ENCODE measurements at regions not wholly inside any gene's neighbourhood (a gene's known extent, or its start where the extent isn't known, plus 50 kb on each side); places are given as distances from the start of the nearest gene placed in this dataset.

- no peaks in the 10 kb centered on the region for H3K27me3 ChIP-seq (ENCODE audit: control insufficient read depth in 4 of 4, insufficient read depth in 4 of 4, low read length in 3 of 4)
- H3K9me3 ChIP-seq (ENCODE audit: control insufficient read depth in 4 of 4, low read length in 3 of 4): peaks cover 0 to 2% (median 0%) of the 10 kb centered on the region in 4 donors
- H3K27ac ChIP-seq (ENCODE audit: low read depth in 1 of 2, low read length in 2 of 2): no peak overlapping the region
- 70% methylated on average over 2 of the region's 2 CpGs for WGBS
- H3K9ac ChIP-seq (ENCODE audit: low read depth in 1 of 2, low read length in 2 of 2): no peak overlapping the region
- no peak overlapping the region for H3K4me3 ChIP-seq (ENCODE audit: low read depth in 1 of 3, low read length in 3 of 3)
- TF ChIP-seq RAD21 (IDR thresholded peaks at IDR 0.05): no peak
- TF ChIP-seq HNF4A (conservative IDR thresholded peaks at IDR 0.05): no peak
- no peak for TF ChIP-seq HNF4G (IDR thresholded peaks at IDR 0.05)
- TF ChIP-seq REST (IDR thresholded peaks at IDR 0.05): no peak
- no peak for TF ChIP-seq FOXA2 (IDR thresholded peaks at IDR 0.05)
- no peak for TF ChIP-seq MAX (IDR thresholded peaks at IDR 0.05)
- TF ChIP-seq CTCF (IDR thresholded peaks at IDR 0.05; ENCODE audit: low read depth, low read length, missing input control): no peak
- TF ChIP-seq YY1 (IDR thresholded peaks at IDR 0.05): no peak
- no peak for TF ChIP-seq TAF1 (conservative IDR thresholded peaks at IDR 0.05)
- no peak for TF ChIP-seq EGR1 (IDR thresholded peaks at IDR 0.05; ENCODE audit: low read depth in 2 of 2)
- no peak for TF ChIP-seq NR2F2 (IDR thresholded peaks at IDR 0.05)
- no peak for TF ChIP-seq FOXA1 (IDR thresholded peaks at IDR 0.05)
- no peak for TF ChIP-seq ATF3 (IDR thresholded peaks at IDR 0.05)
- H3K4me1 ChIP-seq (ENCODE audit: control insufficient read depth in 4 of 4, insufficient read depth in 4 of 4, low read length in 3 of 4): no peaks in the 10 kb centered on the region
- no peak for DNase-seq (ENCODE audit: low spot score)
- no peaks in the 10 kb centered on the region for H3K36me3 ChIP-seq (ENCODE audit: control insufficient read depth in 4 of 4, insufficient read depth in 3 of 4, low read depth in 1 of 4, low read length in 3 of 4)
These were observed 465.0 kb upstream of the ATP2B1 start for GRCh38 chr12:90173499-90174197.

GRCh38 chr12:90172524-90172923 is 463.9 kb upstream of the ATP2B1 start:
- TF ChIP-seq JUND (IDR thresholded peaks at IDR 0.05) (no peak), FOXA2 (IDR thresholded peaks at IDR 0.05) (no peak), TAF1 (conservative IDR thresholded peaks at IDR 0.05) (no peak), HNF4G (IDR thresholded peaks at IDR 0.05) (no peak), HNF4A (conservative IDR thresholded peaks at IDR 0.05) (no peak), FOXA1 (IDR thresholded peaks at IDR 0.05) (no peak), GABPA (IDR thresholded peaks at IDR 0.05 in 1 of 2, conservative IDR thresholded peaks at IDR 0.05 in 1 of 2) (no peak), NR2F2 (IDR thresholded peaks at IDR 0.05) (no peak)
- no peaks in the 10 kb centered on the region for H3K4me1 ChIP-seq (ENCODE audit: control insufficient read depth in 4 of 4, insufficient read depth in 4 of 4, low read length in 3 of 4)
- peaks cover 0 to 1% (median 0%) of the 10 kb centered on the region in 4 donors for H3K9me3 ChIP-seq (ENCODE audit: control insufficient read depth in 4 of 4, low read length in 3 of 4)
- no peak overlapping the region for H3K9ac ChIP-seq (ENCODE audit: low read depth in 1 of 2, low read length in 2 of 2)
- no peak for DNase-seq (ENCODE audit: low spot score)
- no peaks in the 10 kb centered on the region for H3K27me3 ChIP-seq (ENCODE audit: control insufficient read depth in 4 of 4, insufficient read depth in 4 of 4, low read length in 3 of 4)
- no peak overlapping the region for H3K27ac ChIP-seq (ENCODE audit: low read depth in 1 of 2, low read length in 2 of 2)
- 80% methylated on average over 3 of the region's 3 CpGs for WGBS
- H3K36me3 ChIP-seq (ENCODE audit: control insufficient read depth in 4 of 4, insufficient read depth in 3 of 4, low read depth in 1 of 4, low read length in 3 of 4): no peaks in the 10 kb centered on the region
- no peak overlapping the region for H3K4me3 ChIP-seq (ENCODE audit: low read depth in 1 of 3, low read length in 3 of 3)
